HG03025 (cell line): ENCODE measurements at regions not wholly inside any gene's neighbourhood (a gene's known extent, or its start where the extent isn't known, plus 50 kb on each side); places are given as distances from the start of the nearest gene placed in this dataset.
"Not testable (repeated sequence)": the region's sequence is repeated elsewhere in the genome, so short reads cannot be mapped to it uniquely, and the experiment has no call there.

Experiments
- ATAC-seq: cut with Tn5 transposase; IDR thresholded peaks from one replicate; pipeline ENCODE4 v1.9.1; 2021; ENCODE audit warnings: mild to moderate bottlenecking, moderate library complexity; ENCODE audit not compliant: unreplicated experiment, low FRiP score

DNA sequence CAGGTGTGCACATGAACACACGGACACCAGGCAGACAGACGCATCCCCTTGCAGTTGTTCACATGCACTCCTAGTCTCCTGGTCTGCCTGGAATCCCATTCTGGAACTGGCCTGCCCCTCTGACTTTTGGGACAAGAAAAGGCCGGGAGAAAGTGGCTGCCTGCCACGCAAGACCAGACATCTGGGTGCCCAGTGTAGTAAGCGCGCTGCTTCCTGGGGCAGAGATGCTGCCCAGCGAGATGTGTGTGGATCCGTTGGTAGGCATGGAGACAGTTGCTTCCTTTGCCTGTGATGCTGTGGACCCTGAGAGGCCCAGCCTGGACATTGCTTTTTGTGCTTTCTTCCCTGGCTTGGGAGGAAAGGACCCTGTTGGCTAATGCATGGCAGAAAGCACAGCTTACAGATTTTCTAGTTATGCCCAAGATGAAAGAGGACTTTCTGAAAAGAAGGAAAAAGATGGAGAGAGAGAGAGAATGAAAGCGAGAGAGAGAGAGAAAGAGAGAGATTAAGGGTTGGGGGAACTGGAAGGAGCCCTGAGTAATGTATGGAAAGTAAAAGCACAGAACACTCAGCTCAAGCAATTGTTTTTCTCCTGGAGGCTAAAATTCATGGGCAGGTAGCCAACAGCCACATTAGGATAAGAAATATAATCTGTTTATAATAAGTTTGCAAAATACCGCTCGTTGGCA, 235.3 kb downstream of the BCL2L11 start:
- ATAC-seq, result not testable (repeated sequence)

DNA sequence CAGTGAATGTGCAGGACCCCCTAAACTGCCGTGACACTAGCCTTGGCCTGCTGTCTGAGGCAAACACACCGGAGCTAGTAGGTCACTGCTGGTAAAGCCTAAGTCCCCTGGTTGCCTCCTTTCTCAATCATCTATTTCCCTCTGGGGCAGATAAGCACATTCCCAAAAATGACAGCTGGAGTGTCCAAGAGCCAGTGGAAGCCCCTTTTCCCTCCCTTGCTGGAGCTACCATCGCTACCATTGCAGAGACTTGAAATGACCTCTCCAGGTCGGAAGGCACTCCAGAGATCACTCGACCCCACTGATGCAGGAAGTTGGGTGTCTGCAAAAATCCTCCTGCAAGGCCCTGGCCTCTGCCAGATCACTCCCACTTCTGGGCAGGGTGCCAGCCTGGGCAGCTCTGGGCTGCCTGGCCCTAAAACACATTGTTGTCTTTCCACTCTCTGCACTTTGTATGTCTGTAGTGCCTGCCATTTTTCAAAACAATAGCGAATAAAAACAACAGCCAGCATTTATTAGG, 235.9 kb downstream of the BCL2L11 start:
- not testable (repeated sequence) for ATAC-seq

DNA sequence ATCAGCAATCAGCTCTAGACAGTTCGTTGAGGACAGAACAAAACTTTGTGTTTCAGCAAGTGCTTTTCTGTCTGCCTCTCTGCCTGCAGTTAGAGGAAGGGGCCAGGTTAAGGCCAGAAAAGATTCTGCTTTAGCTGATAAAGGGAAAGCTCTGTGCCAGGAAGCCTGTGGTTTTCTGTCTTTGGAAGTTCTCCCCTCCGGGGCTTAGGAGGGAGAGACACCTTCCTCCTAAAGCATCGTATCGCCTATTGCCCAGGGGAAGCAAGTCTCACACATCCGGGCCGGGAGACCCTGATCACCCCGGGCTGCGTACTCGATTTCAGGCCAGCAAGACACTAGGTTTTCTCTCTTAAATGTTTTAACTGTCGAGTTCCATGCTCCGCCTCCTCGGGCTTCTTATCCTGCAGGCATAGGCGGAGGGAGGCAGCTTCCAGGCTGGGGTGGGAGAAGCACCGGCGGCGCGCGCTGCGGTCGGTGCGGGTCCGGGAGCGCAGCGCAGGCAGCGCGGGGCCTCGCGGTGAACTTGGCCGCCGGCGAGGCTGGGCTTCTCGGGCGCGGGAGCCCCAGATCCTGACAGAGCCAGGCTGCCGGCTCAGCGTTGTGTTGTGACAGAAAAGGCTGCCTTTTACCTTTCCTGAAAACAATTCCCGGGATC, 245.4 kb downstream of the BCL2L11 start:
- ATAC-seq, result not testable (repeated sequence)

DNA sequence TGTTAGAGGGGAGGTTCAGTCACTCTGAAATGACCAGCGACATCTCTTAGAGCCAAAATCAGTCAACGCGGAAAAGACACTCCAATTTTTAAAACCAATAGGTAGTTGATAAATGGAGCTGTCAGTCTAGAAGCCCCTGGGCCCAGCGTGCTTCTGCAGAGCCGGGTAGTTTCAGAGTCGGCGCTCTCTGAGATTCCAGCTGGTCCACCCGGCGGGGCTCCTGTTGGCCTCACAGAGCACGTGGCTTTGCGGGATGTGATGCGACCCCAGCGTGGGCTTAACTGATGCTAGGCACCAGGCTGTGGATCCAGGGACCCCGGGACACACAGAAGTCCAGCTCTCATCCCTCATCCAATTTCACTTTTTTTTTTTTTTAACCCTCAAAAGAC, 245.9 kb downstream of the BCL2L11 start:
- ATAC-seq, result not testable (repeated sequence)

DNA sequence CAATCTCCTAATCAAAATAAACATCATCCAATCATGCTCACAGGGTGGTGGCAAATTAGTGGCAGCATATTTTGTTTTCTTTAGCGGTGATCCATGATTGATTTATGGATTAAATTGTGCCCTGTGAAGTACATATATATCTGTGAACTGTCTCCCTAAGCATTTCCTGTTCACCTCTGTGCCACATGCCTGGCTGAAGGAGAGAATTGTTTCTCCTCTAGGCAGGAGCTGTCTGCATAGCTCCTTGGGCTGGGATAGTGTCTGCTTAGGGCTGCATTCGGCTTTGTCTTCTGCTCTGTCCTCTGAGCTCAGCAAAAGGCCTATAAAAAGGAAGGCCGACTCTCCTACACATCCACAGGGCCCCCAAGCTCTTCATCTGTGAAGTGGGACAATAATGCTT, 246.4 kb downstream of the BCL2L11 start:
- not testable (repeated sequence) for ATAC-seq

DNA sequence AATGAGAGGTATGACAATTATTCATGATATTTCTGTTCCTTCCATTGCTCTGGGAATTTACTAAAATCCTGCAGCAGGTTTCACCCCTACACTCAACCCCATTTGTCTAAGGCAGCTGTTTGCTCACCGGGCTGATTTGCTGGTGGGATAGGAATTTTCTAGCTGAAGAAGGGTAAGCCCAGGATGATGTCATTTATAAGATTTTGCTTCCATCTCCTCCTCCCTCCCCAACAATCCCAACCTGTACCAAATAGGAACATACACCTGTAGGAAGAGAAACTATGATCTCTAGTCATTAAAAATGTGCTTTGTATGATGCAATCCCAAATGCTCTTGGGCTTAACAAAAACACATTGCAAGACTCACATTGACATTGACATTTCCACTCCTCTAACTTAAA, 247.2 kb downstream of the BCL2L11 start:
- ATAC-seq, result not testable (repeated sequence)

DNA sequence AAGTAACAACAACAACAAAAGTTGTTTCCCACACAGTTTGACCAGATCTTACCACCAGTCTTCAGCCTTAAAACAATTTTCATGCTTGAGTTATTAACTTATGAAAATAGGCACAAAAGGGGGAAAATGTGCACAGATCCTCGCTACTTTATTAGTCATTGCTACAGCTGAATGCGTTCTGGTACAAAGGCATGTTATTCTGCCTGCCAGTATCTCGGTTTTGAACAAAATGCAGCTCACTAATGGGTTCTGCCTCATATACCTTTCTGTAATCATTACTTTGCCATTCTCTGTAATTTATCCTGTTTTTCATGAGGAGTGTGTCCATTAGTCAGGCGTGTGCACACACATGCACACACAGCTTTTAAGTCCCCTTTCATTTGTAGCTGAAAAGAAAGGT, 247.6 kb downstream of the BCL2L11 start:
- not testable (repeated sequence) for ATAC-seq

DNA sequence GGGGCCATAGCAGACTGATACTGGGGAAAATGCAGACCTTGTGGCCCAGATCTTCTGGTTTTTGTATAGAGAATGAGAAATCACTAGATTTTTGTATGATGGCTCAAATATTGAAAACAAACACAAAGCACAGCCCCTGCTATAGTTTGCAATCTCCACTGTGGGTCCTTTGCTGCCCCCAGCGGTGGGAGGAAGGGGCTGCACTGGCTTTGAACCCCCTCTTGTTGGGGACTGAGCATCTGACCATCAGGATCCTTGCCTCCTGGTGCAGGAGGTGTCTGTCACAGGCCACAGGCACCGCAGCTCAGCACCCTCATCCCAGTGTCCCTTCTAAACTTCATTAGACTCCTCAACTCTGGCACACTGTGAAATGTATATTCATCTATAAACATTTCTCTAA, 252.3 kb downstream of the BCL2L11 start:
- ATAC-seq, result not testable (repeated sequence)

DNA sequence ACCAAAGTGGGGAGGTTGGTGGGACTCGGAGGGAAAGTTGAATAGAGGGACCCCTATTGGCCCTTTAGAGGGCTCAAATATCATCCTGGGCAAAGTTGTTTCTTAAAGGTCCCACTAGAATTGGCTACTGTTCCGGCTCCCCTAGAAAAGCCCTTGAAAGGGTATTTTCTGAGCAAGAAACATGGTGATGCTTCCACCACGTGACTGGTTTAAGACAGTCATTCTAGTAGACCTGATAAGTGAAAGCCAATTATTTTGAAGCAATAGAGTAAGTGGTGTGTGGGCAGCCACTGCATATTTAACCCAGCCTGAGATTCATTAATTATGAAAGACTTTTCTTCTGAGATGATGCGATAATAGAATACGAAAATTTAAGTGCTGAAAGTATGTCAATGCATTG, 253.3 kb downstream of the BCL2L11 start:
- not testable (repeated sequence) for ATAC-seq

DNA sequence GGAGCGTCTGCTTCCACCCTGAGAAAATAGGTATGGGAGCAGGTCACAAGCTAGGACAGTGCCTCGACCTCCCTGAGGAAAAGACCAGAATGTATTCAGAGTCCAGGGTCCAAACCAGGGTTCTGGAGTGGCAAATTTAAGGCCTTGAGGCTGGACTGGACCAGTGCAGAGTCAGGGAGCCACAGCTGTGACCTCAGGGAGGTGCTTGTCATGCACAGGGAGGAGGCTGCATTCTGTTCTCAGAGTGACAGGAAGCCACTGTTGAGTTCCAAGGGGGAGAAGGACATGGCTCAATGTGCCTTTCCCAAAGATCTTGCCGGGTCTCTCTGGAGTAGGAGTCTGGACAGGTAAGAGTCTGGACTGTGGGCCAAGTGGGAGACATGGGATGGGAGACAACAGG, 254.0 kb downstream of the BCL2L11 start:
- not testable (repeated sequence) for ATAC-seq

DNA sequence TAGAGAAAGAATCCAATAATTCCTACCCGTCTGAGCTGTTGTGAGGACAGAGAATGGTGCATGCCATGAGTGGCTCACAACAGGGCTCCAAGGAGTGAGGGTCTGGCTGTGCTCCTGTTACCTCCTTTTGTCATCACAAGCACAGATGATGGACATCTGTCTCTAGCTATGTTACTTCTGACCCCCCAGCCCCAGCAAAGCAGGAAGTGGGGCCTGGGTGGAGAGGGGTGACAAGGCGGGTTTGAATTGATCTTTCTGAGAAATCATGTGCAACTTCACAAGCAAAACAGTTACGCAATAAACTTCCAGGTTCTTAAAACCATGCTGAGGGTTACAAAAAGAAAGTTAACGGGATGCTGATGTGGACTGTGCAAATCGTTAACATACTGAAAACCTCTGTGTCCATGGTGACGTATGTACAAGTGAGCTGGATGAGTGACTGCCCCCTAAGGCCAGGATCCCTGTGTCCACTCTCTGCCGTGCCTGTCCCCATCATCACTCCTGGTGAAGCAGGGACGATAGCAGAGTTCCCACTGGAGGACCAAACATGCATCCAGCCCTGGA, 254.7 kb downstream of the BCL2L11 start:
- ATAC-seq, result not testable (repeated sequence)

DNA sequence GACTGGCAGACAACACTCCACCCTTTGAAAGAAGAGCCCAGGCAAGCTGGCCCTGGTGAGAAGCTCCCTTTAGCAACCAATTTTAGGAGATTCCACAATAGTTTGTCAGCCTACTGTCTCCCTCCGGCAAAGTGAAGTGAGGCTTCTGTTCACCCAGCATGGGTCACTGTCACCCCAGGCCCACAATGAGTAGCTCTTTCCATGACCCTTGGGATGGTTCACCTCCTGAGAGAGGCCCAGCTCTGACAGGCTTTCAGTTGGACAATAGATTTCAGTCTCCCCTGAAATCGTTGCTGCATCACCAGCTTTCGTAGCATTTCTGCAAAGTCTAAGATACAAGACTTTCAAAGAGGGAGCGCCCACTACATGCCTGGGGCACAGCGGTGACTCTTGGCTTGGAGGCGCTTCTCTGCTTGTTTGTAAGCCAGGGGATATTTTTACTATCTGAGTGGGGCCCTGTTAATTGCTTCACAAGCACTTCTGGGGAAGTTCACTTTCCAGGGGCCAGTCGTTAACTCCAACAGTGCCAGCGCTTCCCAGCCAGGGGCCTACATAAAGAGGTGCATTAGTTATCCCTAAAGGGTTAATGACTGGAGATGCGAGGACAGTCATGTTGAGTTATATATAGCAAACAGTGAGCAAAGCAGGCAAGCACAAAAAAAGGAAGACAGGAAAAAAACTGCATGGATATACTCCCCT, 255.7 kb downstream of the BCL2L11 start:
- not testable (repeated sequence) for ATAC-seq

DNA sequence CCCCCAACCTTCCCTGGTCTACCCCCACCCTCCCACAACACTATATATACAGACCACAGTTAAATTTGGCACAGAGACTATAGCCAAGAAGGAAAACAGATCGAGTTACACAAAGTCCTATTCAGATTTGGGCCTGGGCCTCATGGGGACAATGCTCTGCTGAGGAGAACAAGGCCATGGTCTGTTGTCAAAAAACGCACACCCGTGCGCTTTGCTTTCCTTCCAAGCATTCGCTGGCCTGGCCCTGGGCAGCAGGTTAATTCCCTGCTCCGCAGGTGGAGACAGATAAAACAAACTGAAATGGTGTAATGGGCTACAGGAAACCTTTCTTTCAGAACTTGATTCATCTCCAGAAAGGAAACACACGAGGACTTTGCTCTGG, 256.2 kb downstream of the BCL2L11 start:
- not testable (repeated sequence) for ATAC-seq

DNA sequence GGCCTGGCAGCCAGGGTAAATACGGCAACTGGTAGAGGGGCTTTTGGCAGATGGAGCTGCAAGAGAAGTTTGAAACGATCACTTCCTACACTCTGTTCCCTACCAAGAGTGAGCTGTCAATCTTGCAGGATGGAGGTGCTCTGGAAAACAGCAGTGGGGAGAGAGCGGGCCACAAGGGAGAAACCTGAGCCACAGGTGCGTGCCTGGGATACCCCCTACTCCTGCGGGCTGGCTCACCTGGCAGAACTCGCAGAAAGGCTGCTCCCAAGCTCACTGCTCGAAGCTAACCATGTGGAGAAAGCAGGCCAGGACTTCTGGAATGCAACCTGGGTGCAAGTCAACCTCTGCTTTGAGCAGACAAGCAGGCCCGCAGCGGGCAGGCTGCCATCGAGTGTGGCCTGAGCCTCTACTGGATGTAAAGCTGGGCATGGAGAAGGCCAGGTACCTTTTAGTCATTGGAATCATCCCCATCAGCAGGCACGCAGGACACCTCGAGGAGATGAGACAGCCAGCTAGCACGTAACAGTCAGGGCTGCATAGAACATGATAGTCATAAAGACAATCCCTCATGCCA, 256.8 kb downstream of the BCL2L11 start:
- ATAC-seq, result not testable (repeated sequence)

DNA sequence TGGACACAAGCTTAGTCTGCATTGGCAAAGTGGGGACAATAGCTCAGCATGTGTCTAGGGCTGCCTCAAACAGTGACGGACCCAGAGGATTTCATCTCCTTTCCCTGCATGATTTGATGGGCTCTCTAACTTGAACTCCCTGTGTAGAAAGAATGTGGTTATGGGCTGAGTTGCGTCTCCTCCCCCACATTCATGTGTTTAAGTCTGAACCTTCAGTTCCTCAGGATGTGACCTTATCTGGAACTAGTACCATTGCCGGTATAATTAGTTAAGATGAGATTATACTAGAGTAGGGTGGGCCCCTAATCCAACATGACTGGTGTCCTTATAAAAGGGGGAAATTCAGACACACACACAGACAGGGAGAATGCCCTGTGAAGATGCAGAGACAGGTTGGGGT, 257.6 kb downstream of the BCL2L11 start:
- ATAC-seq, result not testable (repeated sequence)

DNA sequence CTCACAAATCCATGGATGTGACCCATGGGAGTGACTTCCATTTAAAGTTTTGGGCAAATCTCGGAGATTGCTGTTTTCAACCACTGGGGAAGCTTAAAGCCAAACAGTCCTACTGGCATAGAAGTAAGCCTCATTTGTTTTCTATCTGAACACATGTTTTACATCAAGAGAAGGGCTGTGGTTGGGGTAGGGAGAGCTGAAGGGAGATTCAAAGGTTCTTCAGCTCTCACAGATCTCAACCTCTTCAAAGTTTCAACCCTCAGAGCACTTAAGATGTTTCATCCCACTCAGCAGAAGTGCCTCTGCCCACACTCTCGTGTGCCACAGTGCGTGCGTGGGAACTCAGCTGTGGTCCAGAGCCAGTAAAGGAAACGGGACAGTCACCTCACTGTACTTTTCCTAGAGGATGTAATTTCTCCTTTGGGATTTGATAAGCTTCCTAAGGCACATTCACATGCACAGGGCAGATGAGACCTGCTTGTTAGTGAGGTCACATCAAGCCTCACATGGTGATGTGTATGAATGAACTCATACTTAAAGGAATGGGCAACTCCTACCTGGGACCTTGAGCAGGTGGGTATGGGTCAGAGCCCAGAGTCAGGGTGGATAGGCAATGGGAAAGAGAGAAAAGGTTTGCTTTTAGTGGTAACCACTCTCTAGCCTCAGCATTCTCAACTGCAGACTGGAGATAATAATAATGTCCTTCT, 260.2 kb downstream of the BCL2L11 start:
- not testable (repeated sequence) for ATAC-seq

DNA sequence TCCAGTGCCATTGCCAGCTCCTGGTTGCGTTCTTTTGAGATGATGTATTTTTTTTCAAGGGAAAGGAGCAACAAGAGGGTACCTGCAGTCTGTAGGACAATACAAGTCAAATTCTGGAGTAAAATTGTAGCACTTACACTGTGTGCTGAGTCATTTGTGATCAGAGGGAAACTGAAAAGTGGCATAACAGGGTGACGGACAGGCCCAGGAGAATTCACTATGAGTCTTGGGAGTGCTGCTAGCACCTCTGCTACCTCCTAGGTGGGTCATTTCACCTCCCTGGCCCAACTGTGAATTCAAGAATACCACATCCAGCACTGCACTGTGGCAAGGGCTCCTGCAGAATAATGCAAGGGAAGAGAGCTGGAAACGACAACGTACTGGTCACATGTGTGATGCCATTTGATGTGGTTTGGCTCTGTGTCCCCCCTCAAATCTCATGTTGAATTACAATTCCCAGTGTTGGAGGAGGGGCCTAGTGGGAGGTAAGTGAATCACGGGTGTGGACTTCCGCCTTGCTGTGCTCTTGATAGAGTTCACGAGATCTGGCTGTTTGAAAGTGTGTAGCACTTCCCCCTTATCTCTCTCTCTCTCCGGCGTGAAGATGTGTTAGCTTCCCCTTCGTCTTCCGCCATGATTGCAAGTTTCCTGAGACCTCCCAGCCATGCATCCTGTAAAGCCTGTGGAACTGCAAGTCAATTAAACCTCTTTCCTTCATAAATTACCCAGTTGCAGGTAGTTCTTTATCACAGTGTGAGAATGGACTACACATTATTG, 261.0 kb downstream of the BCL2L11 start:
- not testable (repeated sequence) for ATAC-seq

DNA sequence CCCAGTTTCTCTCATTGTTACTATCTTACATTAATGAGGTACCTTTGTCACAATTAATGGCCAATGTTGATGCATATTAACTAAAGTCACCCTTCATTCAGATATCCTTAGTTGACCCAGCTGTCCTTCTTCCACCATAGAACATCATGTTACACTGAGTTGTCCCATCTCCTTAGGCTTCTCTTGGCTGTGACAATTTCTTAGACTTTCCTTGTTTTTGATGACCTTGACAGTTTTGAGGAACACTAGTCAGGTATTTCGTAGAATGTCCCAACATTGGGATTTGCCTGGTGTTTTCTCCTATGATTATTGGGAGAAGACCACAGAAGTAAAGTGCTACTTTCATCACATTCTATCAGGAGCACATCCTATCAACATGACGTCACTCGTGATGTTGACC, 261.8 kb downstream of the BCL2L11 start:
- ATAC-seq, result not testable (repeated sequence)

DNA sequence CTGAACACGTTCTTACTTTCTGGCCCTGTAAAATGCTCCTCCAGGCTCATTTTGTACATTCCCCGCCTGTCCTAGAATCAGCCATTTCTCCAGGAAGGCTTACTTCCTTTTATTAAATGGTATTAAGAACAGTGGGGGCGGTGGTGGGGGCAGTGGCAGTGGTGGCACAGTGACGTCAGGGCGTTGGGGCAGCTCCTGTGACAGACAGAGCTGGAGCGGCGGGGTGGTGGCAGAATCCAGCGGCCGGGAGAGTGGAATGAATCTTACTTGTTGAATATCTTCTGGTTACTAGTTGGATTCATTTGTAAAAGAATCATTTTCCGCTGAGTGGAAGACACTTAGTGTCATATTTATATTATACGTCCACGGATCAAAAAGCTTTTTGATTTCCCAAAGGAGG, 262.6 kb downstream of the BCL2L11 start:
- ATAC-seq, result not testable (repeated sequence)
